Glomerular visceral epithelial cell (primary cell): ENCODE measurements at regions not wholly inside any gene's neighbourhood (a gene's known extent, or its start where the extent isn't known, plus 50 kb on each side); places are given as distances from the start of the nearest gene placed in this dataset.
"Not testable (repeated sequence)": the region's sequence is repeated elsewhere in the genome, so short reads cannot be mapped to it uniquely, and the experiment has no call there.

ENCODE experiments used
- DNase-seq: peaks from one replicate; pipeline ENCODE4 v3.0.0-alpha.2; 2016; ENCODE audit errors: extremely low spot score

DNA sequence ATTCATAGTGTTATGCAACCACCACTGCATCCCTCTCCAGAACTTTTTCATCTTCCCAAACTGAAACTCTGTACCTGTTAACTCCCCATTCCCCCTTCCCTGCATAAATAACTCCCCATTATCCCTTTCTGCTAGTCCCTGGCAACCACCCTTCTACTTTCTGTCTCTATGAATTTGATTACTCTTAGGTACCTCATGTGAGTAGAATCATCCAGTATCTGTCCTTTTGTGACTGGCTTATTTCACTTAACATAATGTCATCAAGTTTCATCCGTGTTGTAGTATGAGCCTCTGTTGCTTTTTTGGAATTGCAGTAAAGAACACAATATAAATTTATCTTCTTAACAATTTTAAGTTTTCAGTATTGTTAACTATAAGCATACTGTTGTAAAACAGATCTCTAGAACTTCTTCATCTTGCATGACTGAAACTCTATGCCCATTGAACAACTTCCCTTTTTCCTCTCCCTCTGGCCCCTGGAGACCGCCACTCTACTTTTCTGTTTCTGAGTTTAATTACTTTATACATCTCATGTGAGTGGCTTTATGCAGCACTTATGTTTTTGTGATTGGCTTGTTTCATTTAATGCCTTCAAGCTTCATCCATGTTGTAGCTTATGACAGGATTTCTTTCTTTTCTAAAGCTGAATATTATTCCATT lies 87.3 kb upstream of the ABCC4 start:
- no peak for DNase-seq

GRCh38 chr13:95391362-95391761 lies 90.1 kb upstream of the ABCC4 start:
- DNase-seq, result no peak

- no peak for DNase-seq
Observed at GRCh38 chr13:95391785-95392184, 90.5 kb upstream of the ABCC4 start.

DNA sequence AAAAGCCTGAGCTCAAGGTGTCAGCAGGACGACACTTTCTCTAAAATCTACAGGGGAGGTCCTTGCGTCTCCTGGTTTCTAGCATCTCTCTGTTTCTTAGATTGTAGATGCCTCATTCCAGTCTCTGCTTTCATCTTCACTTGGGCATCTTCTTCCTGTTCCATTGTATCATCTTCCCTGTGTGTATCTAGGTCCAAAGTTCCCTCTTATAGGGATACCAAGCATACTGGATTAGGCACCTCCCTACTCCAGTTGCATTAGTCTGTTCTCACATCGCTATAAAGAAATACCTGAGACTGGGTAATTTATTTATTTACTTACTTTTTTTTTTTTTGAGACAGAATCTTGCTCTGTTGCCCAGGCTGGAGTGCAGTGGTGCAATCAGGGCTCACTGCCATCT lies 91.3 kb upstream of the ABCC4 start:
- DNase-seq, result no peak

GRCh38 chr13:95403349-95404140 lies 102.3 kb upstream of the ABCC4 start:
- DNase-seq, result no peak

- DNase-seq, result peak; percentile 85
Observed at GRCh38 chr13:95404141-95404882, 103.1 kb upstream of the ABCC4 start.

DNA sequence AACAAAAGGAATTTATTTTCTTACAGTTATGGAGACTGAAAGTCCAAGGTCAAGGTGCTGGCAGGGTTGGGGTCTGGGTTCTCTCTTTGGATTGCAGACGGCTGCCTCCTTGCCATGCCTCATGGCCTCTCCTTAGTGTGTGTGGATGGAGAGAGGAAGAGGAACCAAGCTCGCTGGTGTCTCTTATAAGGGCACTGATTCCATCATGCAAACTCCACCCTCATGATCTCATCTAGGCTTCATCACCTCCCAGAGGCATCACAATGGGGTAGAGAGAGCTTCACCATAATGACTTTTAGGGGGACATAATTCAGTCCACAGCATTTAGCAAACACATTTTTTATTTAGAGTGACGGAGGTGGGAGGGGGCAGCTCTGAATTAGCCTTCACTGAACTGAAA lies 104.9 kb upstream of the ABCC4 start:
- no peak for DNase-seq

- no peak for DNase-seq
Observed at GRCh38 chr13:95411428-95412040, 110.3 kb upstream of the ABCC4 start.

GRCh38 chr13:95418946-95419345 lies 117.7 kb upstream of the ABCC4 start:
- DNase-seq, result no peak

DNA sequence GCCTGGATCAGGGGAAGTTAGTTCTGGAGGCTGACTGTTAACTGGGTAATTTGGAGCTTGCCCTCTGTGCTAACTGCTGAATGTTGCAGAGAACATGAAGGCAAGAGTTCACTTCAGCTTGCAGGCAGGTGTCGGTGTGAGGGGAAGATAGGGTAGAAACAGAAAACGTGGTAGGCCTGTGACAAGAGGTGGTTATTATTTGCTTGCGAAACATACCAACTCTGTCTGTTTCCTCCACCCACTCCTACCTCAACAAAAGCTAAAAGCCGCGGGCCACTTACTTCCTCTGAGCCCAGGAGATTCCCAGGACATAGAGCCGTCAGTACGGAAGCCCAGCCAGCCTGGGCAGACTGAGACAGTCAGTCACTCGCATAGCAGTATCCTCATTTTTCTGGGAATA lies 119.2 kb upstream of the ABCC4 start:
- no peak for DNase-seq

DNA sequence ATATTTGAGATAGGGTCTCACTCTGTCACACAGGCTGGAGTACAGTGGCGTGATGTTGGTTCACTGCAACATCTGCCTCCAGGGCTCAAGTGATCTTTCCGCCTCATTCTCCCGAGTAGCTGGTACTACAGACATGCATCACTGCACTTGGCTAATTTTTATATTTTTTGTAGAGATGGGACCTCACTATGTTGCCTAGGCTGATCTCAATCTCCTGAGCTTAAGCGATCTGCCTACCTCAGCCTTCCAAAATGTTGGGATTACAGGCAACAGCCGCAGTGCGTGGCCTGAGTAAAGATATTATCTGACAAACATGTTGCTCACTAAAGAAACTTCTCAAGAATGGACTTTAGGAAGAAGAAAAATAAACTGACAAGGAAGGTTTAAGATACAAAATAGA lies 125.4 kb upstream of the ABCC4 start:
- DNase-seq, result no peak

DNA sequence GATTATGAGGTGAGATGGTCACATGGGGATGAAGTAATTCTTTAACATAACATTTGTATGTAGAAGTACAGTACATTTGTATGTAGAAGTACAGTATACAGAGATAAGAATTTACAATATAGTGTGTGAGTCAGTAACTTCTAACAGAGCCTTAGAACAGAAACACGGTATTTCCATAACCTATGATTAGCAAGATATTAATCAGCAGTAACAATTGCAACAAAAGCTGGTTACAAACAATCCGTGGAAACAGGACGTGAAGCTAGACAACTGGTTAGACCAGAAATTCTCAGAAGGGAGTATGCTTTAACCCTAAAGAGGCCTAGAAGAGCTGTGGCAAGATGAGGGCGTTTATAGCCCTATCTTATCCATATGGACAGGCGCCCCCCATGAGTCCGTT lies 122.0 kb upstream of the CLDN10 start:
- DNase-seq, result not testable (repeated sequence)

DNA sequence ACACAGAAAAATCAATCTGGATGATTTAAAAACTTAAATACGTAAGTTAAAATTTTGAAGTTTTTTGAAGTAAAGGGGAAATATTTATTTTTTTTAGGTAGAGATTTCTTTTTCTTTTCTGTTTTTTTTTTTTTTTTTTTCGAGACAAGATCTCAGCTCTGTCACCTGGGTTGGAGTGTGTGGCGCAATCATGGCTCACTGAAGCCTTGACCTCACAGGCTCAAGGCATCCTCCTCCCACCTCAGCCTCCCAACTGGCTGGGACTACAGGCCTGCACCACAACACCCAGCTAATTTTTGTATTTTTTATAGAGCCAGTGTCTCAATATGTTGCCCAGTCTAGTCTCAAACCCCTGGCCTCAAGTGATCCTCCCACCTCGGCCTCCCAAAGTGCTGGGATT lies 120.4 kb upstream of the CLDN10 start:
- DNase-seq, result no peak

GRCh38 chr13:95433537-95433936 lies 119.0 kb upstream of the CLDN10 start:
- no peak for DNase-seq

GRCh38 chr13:95434111-95434510 lies 118.4 kb upstream of the CLDN10 start:
- DNase-seq, result no peak

- DNase-seq, result no peak
Observed at GRCh38 chr13:95437561-95437960, 115.0 kb upstream of the CLDN10 start.

GRCh38 chr13:95438297-95438696 lies 114.2 kb upstream of the CLDN10 start:
- DNase-seq, result no peak

DNA sequence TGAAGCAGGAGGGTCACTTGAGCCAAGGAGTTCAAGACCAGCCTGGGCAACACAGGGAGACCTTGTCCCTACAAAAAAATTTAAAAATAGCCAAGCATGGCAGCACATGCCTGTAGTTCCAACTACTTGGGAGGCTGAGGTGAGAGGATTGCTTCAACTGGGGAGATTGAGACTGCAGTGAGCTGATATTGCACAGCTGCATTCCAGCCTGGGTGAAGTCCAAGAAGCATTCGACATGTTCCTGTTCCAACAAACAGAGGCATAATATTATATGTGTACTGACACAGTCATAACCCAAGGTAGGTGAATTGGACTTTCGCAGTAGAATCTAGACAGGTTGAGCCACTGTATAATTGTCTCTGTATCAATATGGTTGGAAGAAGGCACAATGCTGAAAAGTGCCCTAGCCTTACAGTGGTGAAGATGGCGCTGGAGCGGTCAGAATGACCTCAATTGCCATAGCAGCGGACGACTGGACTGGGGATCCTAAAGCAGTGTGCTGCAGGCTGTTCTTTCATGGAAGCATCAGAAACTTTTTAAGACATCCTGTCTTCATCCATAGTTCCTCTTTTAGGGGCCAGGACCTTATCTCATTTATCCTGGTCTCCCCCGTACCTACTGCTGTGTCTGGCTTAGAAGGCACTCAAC lies 112.0 kb upstream of the CLDN10 start:
- no peak for DNase-seq

DNA sequence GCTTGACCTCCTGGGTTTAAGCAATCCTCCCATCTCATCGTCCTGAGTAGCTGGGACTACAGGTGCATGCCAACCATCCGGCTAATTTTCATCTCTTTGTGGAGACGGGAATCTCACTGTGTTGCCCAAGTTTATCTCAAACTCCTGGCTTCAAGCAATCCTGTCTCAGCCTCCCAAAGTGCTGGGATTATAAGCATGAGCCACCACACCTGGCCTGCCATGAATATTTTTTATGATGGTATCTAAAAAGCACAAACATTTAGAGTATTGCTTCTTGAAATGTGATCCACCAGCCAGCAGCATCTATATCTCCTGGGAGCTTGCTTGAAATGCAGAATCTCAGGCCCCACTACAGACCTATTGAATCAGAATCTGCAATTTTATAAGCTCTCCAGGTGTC lies 111.2 kb upstream of the CLDN10 start:
- DNase-seq, result no peak

DNA sequence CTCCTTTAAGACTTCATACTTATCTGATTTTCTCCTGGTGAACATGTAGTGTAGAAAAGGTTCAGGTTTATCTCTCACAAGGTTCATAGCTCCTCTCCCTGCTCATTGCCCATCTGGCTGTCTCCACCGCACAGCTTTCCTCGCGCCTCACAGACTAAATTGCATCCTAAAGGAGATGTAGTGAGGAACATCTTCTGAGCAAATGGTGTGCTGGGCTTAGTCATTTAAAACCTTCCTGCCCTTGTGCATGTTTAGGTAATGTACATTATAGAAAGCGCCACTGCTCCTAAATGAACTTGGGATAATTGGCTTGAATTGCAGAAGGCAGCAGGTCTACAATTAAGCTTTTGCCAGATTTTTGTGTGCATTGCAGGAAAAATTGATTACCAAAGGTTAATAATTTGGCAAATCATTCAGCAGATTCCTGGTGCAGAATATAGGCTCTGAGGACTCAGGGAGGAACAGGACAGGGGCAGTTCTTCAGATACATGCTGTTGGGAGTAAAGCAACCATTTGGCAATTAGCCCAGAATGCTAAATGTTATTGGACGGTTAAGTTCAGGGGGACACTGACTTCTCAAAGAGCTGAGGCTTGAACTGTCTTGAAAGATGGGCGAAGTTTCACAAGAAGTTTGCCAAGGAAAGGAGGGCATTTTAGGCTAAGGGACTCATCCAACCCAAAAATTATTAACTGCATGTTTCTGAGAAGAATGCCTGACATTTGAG lies 108.4 kb upstream of the CLDN10 start:
- DNase-seq, result no peak

GRCh38 chr13:95445131-95445530 lies 107.4 kb upstream of the CLDN10 start:
- DNase-seq, result no peak
